Upper lobe of left lung (tissue), 6 donors: ENCODE measurements at regions not wholly inside any gene's neighbourhood (a gene's known extent, or its start where the extent isn't known, plus 50 kb on each side); places are given as distances from the start of the nearest gene placed in this dataset.
"Not testable (repeated sequence)": the region's sequence is repeated elsewhere in the genome, so short reads cannot be mapped to it uniquely, and the experiment has no call there.

Experiments
- ATAC-seq, 2 donors: fragments of 200-7000 bp; cut with Tn5 transposase; one replicate each; pipeline ENCODE4 v1.9.1; 2022; ENCODE audit warnings: mild to moderate bottlenecking in 2 of 2, moderate library complexity in 2 of 2; ENCODE audit not compliant: low FRiP score in 2 of 2
- DNase-seq, 2 donors: peaks; one replicate each; pipeline ENCODE4 v3.0.0-alpha.2; 2019 to 2020
- H3K27ac ChIP-seq, 4 donors: fragments of 200-600 bp; sonication (generic); one replicate each; pipeline ENCODE4 v1.5.1; 2016 to 2019
- H3K27me3 ChIP-seq, 4 donors: fragments of 200-600 bp; sonication (generic); one replicate each; pipeline ENCODE4 v1.5.1; 2017 to 2019
- H3K36me3 ChIP-seq, 4 donors: fragments of 200-600 bp; sonication (generic); one replicate each; pipeline ENCODE4 v1.5.1; 2016 to 2019
- H3K4me1 ChIP-seq, 4 donors: fragments of 200-600 bp; sonication (generic); one replicate each; pipeline ENCODE4 v1.5.1; 2018 to 2019
- H3K4me3 ChIP-seq, 4 donors: fragments of 200-600 bp; sonication (generic); one replicate each; pipeline ENCODE4 v1.5.1; 2017 to 2019; ENCODE audit warnings: mild to moderate bottlenecking in 2 of 4, moderate library complexity in 1 of 4
- H3K9me3 ChIP-seq, 4 donors: fragments of 200-600 bp; sonication (generic); one replicate each; pipeline ENCODE4 v1.5.1; 2018 to 2019
- EP300 ChIP-seq, 4 donors: sonication (generic); formaldehyde crosslinking; IDR thresholded peaks; one replicate each; pipeline ENCODE4 v1.5.1; 2017; ENCODE audit warnings: antibody characterized with exemption in 4 of 4, control low read depth in 2 of 4
- POLR2A ChIP-seq, 4 donors: fragments of 450-650 bp; IDR thresholded peaks; one replicate each; pipeline ENCODE4 v1.5.1; 2016 to 2017; ENCODE audit warnings: antibody characterized with exemption in 4 of 4, mild to moderate bottlenecking in 2 of 4
- POLR2AphosphoS5 ChIP-seq, 2 donors: sonication (generic); formaldehyde crosslinking; IDR thresholded peaks; one replicate each; pipeline ENCODE4 v1.5.1; 2017; ENCODE audit warnings: antibody characterized with exemption in 2 of 2
- WGBS, 2 donors: methylation state at CpG; one replicate each; pipeline ENCODE4 v1.1.5; 2017 to 2018; 5-methylcytosine and 5-hydroxymethylcytosine counted together
- TF ChIP-seq, protein P1 (sequence below), 6 experiments: fragments of 450-650 bp in 4 of 6; fragments of 200-600 bp in 2 of 6; sonication (generic) in 2 of 6; IDR thresholded peaks; one replicate each; pipeline ENCODE4 v1.5.1; 2016 to 2019; ENCODE audit warnings: antibody characterized with exemption in 6 of 6
- donor health status: DM: no; HTN: no; CAD: no; lungs with moderate emphysema.
- donor health status: DM: no; HTN: yes; CAD: no; lungs with severe emphysema.

DNA sequence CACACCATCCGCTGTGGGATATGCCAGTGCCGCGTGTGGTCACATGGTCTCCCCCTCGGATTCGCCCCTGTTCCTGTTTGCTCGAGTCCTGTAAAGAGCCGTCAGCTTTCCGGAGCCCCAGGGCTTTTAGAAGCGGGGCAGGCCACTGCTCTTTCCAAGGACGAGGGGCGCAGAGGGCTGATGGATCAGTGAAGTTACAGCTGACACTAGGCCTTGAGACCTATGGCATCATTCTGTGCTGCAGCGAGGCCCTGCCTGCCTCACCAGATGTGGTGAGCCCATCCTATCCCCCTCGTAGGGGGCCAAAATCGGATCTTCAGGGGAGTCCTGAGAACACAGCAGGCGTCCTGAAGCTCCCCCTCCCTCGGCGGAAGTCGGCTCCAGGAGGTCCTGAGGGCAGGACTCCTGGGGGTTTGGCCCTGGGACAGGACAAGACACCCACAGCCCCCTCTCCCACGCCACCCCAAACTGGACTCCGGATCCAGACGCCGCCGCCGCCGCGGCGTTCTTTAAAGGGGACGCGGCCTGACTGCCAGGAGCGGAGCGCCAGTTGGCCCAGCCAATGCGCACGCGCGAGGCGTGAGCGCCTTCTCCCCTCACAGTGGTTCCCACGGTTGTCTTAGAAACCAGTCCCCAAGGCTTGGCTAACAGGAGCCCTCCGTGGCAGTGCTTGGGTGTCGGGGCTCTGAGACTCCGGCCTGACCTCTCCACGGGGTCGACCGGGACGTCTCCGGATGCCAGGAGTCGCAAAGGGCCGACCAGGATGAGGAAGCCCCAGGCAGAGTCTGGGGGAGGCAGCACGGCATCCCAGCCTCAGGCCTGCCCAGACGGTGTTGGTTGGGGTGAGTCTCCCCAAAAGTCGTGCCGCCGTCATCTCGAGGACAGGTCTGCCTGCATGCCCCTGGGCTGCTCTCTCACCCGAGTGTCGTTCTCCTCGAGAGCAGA, 371.7 kb downstream of the ZNF716 start:
- H3K27ac ChIP-seq = no peak overlapping the region
- H3K27me3 ChIP-seq = no peaks in the 10 kb centered on the region
- H3K4me1 ChIP-seq = no peaks in the 10 kb centered on the region
- ATAC-seq (no peak), DNase-seq (peak in 1 of 2 donors; percentile 84)
- no peaks in the 10 kb centered on the region for H3K36me3 ChIP-seq
- H3K4me3 ChIP-seq = no peak overlapping the region
- peaks cover 0 to 31% (median 0%) of the 10 kb centered on the region in 4 donors for H3K9me3 ChIP-seq
- no peak for TF ChIP-seq EP300 (IDR thresholded peaks at IDR 0.05)
- TF ChIP-seq, protein P1, sequence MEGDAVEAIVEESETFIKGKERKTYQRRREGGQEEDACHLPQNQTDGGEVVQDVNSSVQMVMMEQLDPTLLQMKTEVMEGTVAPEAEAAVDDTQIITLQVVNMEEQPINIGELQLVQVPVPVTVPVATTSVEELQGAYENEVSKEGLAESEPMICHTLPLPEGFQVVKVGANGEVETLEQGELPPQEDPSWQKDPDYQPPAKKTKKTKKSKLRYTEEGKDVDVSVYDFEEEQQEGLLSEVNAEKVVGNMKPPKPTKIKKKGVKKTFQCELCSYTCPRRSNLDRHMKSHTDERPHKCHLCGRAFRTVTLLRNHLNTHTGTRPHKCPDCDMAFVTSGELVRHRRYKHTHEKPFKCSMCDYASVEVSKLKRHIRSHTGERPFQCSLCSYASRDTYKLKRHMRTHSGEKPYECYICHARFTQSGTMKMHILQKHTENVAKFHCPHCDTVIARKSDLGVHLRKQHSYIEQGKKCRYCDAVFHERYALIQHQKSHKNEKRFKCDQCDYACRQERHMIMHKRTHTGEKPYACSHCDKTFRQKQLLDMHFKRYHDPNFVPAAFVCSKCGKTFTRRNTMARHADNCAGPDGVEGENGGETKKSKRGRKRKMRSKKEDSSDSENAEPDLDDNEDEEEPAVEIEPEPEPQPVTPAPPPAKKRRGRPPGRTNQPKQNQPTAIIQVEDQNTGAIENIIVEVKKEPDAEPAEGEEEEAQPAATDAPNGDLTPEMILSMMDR (IDR thresholded peaks at IDR 0.05) = no peak
- no peak for TF ChIP-seq POLR2AphosphoS5 (IDR thresholded peaks at IDR 0.05)
- TF ChIP-seq POLR2A (IDR thresholded peaks at IDR 0.05) = no peak
- WGBS, 2 donors = 87 to 88% methylated on average over 20 to 51 of the region's 57 CpGs

DNA sequence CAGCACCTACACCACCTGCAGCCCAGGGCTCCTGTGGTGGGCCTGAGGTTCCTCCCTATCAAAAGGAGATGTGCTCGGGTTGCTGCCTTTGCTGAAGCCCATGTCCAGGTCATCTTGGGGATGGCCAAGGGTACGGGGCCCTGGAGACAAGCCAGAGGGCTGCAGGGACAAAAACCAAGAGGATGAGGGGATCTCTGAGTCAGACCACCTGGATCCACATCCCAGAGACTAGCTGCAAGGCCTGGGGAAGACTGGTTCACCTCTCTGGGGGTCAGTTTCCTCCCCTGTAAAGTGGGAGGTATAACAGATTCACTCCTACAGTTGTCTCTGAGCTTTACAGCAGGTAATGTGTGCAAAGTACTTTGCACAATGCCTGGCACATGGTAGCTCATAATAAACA, 376.6 kb downstream of the ZNF716 start:
- H3K36me3 ChIP-seq, H3K27ac ChIP-seq, H3K27me3 ChIP-seq, H3K4me1 ChIP-seq, DNase-seq, ATAC-seq, H3K4me3 ChIP-seq: not testable (repeated sequence)
- H3K9me3 ChIP-seq = peaks cover 0 to 11% (median 0%) of the 10 kb centered on the region in 4 donors
- 36 to 83% methylated on average over 1 to 2 of the region's 2 CpGs for WGBS, 2 donors

DNA sequence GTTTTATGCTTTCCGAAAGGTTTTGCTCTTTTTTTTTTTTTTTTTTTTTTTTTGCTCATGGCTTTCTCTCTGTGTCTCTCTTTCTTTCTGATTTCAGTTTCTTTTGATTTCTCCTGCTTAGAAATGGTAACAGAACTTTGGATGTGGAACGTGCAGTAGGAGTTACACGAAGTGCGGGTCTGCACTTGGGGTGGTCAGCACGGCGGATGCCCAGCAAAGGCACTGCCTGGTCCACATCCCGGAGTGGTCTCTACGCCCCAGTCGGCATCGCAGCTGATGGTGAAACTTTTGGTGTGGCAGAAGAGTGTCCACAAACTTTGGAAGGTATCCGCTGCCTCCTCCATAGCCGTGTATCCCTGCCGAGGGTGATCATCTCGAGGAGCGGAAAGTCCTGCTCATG, 385.2 kb downstream of the ZNF716 start:
- H3K4me3 ChIP-seq, ATAC-seq, H3K9me3 ChIP-seq, H3K4me1 ChIP-seq, H3K36me3 ChIP-seq, H3K27me3 ChIP-seq, H3K27ac ChIP-seq: not testable (repeated sequence)
- peak in 1 of 2 donors; percentile 29 for DNase-seq
- 89 to 96% methylated on average over 8 to 9 of the region's 15 CpGs for WGBS, 2 donors

DNA sequence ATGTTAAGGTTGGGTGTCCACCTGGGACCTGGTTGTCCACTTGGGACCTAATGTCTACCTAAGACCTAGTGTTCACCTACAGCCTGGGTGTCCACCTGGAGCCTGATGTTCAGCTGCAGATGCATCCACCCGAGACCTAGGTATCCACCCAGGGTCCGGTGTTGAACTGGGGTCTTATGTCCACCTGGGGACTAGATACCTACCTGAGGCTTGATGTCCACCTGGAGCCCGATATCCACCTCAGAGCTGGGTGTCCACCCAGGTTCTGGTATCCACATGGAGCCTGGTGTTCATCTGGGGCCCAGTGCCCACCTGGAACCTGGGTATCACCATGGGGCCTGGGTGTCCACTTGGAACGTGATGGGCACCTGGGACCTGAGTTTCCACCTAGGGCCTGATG, 389.2 kb downstream of the ZNF716 start:
- not testable (repeated sequence) for H3K4me1 ChIP-seq, H3K27ac ChIP-seq, ATAC-seq, H3K36me3 ChIP-seq, H3K9me3 ChIP-seq, DNase-seq, H3K4me3 ChIP-seq, H3K27me3 ChIP-seq
- 73% methylated on average over 4 of the region's 4 CpGs; no CpG with 5 or more reads in 1 of the 2 donors for WGBS, 2 donors

DNA sequence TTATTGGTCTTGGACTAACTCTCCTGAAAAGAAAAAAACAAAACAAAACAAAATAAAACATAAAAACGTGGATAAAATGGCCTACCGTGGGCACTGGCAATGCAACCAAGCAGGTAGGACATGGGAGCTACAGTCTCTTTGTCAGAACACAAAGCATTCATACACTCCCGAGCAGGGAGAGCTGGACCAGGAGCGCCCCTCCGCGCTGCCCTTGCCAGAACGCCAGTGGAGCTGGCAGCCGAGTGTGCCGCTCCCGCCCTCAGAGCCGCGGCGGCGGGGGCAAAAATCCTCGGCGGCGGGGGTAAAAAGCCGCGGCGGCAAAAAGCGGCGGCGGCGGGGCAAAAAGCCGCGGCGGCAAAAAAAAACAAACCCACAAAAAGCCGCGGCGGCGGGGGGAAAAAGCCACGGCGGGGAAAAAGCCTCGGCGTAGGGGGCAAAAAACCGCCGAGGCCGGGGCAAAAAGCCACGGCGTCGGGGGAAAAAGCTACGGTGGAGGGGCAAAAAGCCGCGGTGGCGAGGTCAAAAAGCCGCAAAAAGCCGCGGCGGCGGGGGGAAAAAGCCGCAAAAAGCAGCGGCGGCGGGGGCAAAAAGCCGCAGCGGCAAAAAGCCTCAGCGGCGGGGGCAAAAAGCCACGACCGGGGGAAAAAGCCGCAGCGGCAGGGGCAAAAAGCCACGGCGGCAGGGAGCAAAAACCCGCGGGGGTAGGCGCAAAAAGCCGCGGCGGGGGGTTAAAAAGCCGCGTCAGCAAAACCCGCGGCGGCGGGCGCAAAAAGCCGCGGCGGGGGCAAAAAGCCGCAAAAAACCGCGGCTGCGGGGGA, 418.1 kb downstream of the ZNF716 start:
- Histone ChIP-seq H3K36me3 (no peaks in the 10 kb centered on the region), H3K27me3 (peaks cover 0 to 16% (median 10%) of the 10 kb centered on the region in 4 donors), H3K4me3 (peak overlapping the region in 3 of 4 donors; percentile 36 to 50 (median 41)), H3K27ac (no peak overlapping the region), H3K4me1 (peaks cover 0 to 13% (median 0%) of the 10 kb centered on the region in 4 donors), H3K9me3 (peaks cover 0 to 12% (median 4%) of the 10 kb centered on the region in 4 donors)
- TF ChIP-seq EP300 (IDR thresholded peaks at IDR 0.05) (no peak), POLR2A (IDR thresholded peaks at IDR 0.05) (no peak), POLR2AphosphoS5 (IDR thresholded peaks at IDR 0.05) (no peak)
- TF ChIP-seq, protein P1 (IDR thresholded peaks at IDR 0.05) = no peak
- ATAC-seq = peak in 1 of 2 donors; percentile 38
- peak in 1 of 2 donors; percentile 71 for DNase-seq
- 9 to 11% methylated on average over 81 to 84 of the region's 84 CpGs for WGBS, 2 donors

DNA sequence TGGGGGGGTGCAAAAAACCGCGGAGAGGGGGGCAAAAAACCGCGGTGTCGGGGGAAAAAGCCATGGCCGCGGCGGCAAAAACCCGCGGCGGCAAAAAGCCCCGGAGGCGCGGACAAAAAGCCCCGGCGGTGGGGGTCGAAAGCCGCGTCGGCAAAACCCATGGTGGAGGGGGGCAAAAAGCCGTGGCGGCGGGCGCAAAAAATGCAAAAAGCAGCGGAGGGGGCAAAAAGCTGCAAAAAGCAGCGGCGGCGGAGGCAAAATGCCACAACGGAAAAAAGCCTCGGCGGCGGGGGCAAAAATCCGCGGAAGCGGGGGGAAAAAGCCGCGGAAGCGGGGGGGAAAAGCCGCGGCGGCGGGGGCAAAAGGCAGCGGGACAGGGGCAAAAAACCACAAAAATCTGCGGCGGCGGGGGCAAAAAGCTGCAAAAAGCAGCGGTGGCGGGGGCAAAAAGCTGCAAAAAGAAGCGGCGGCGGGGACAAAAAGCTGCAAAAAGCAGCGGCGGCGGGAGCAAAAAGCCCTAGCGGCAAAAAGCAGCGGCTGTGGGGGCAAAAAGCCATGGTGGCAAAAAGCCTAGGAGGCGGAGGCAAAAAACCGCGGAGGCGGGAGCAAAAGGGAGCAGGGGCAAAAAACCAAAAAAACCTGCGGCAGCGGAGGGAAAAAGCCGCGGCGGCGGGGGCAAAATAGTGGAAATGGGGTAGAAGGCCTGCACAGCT, 418.9 kb downstream of the ZNF716 start:
- H3K27ac ChIP-seq = no peak overlapping the region
- WGBS, 2 donors = 15 to 18% methylated on average over 64 to 66 of the region's 66 CpGs
- peaks cover 0 to 12% (median 4%) of the 10 kb centered on the region in 4 donors for H3K9me3 ChIP-seq
- no peaks in the 10 kb centered on the region for H3K36me3 ChIP-seq
- H3K27me3 ChIP-seq = peaks cover 0 to 16% (median 10%) of the 10 kb centered on the region in 4 donors
- ATAC-seq (no peak), DNase-seq (peak in 1 of 2 donors; percentile 61)
- H3K4me1 ChIP-seq = peaks cover 0 to 13% (median 0%) of the 10 kb centered on the region in 4 donors
- TF ChIP-seq POLR2A (IDR thresholded peaks at IDR 0.05) (no peak), POLR2AphosphoS5 (IDR thresholded peaks at IDR 0.05) (no peak), EP300 (IDR thresholded peaks at IDR 0.05) (no peak)
- TF ChIP-seq, protein P1 (IDR thresholded peaks at IDR 0.05) = no peak
- H3K4me3 ChIP-seq = peak overlapping the region in 3 of 4 donors; percentile 36 to 50 (median 41)
